ENCODE measurements at regions not wholly inside any gene's neighbourhood (a gene's known extent, or its start where the extent isn't known, plus 50 kb on each side); places are given as distances from the start of the nearest gene placed in this dataset.

DNA sequence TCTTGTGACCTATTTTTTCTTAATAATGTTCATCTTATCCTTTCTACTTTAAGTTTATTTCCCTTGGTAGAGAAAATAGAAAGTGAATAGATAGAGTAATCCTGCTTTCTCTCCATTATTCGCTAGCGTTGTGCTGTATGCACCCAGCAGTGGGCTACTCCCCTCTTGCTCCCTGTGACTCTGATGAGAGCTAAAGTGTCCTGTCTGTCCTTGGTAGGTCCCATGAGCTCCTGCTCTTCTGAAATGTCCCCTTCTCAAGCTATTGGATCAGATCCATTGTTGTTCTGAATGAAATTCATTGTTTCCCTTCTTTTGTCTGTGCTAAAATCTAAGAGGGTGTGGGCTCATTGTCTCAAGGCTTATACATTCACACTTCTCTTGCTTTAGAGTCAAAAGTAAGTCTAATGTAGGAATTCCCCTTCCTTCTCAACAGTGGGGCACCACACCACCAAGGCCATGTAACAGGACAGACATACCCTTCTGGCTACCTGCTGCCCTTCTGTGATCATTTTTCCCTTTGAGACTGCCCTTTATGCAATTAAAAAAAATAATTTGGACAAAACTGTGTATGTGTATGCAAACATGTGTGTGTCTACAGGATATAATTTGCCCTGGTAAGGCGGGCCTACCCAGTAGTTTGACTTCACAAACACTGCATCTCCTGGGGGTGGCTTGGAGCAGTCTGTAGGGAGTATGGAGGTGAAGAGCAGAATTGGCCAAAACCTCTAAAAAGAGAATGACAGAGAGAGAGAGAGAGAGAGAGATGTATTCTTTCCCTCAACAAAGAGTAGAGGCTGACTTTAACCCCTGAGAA is 167.0 kb upstream of the MYLIP start:
- Histone ChIP-seq H3K4me3 (ENCODE audit: low read length) (no peak overlapping the region), H3K9me3 (ENCODE audit: control insufficient read depth, insufficient read depth, low read length) (no peaks in the 10 kb centered on the region), H3K79me2 (ENCODE audit: control insufficient read depth, low read length) (no peaks in the 10 kb centered on the region), H3K4me1 (ENCODE audit: control insufficient read depth, low read length) (peaks cover 18% of the 10 kb centered on the region), H3F3A (ENCODE audit: control insufficient read depth, insufficient read depth) (no peaks in the 10 kb centered on the region), H3K27ac (ENCODE audit: low read depth, low read length) (no peak overlapping the region), H3K36me3 (ENCODE audit: control insufficient read depth, low read length) (no peaks in the 10 kb centered on the region), H4K20me1 (ENCODE audit: control insufficient read depth, insufficient read depth, low read depth, low read length) (no peaks in the 10 kb centered on the region), H3K9me2 (replicated peaks; ENCODE audit: control insufficient read depth, low read length) (no peaks in the 10 kb centered on the region), H3K27me3 (ENCODE audit: control insufficient read depth, low read length) (no peaks in the 10 kb centered on the region), H3K4me2 (ENCODE audit: low read length) (no peak overlapping the region)
- TF ChIP-seq, protein P1, sequence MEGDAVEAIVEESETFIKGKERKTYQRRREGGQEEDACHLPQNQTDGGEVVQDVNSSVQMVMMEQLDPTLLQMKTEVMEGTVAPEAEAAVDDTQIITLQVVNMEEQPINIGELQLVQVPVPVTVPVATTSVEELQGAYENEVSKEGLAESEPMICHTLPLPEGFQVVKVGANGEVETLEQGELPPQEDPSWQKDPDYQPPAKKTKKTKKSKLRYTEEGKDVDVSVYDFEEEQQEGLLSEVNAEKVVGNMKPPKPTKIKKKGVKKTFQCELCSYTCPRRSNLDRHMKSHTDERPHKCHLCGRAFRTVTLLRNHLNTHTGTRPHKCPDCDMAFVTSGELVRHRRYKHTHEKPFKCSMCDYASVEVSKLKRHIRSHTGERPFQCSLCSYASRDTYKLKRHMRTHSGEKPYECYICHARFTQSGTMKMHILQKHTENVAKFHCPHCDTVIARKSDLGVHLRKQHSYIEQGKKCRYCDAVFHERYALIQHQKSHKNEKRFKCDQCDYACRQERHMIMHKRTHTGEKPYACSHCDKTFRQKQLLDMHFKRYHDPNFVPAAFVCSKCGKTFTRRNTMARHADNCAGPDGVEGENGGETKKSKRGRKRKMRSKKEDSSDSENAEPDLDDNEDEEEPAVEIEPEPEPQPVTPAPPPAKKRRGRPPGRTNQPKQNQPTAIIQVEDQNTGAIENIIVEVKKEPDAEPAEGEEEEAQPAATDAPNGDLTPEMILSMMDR (IDR thresholded peaks at IDR 0.05; ENCODE audit: low read depth, low read length, poor library complexity, severe bottlenecking), result no peak
- TF ChIP-seq EZH2phosphoT487 (IDR thresholded peaks at IDR 0.05; ENCODE audit: borderline replicate concordance, low read length), result no peak

DNA sequence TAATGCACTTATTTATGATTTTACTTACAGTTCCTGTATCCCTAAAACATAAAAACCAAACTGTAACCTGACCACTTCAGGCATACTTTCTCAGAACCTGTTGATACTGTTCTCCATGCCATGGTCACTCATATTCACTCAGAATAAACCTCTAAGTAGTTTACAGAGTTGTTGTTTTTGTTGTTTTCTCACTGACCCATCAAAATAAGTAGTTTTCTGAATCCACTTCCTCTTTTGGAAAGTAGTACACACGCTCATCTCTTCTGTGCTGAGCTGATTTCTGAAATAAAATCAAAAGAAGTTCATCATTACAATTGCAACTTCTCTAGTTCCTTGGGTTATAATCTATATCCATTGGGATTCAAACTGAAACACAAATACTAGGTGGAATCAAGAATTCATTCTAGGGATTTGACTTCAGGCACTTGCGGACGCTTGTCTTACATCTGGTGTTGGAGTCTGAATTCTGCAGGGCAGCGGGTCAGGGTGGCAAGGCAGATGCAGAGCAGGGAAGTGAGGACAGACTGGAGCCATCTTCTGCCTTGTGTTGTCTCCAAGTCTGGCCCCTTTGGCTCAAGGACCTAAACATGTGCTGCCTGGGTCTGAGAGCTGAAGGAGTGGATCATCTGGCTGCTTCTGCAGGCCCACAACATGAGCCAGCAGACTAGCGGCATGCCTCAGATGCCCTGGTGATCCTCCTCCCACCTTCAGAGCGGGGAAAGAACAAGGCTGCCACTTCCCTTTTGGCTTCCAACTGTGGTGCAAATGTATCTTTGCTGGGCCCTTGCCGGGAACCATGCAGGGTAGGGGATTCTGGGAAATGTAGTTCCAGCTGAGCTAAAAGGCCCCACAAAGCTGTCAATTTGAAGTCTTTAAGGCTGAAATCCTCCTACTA is 167.9 kb upstream of the MYLIP start:
- Histone ChIP-seq H3K36me3 (ENCODE audit: control insufficient read depth, low read length) (no peaks in the 10 kb centered on the region), H3K4me3 (ENCODE audit: low read length) (no peak overlapping the region), H3K79me2 (ENCODE audit: control insufficient read depth, low read length) (no peaks in the 10 kb centered on the region), H3K4me1 (ENCODE audit: control insufficient read depth, low read length) (peaks cover 19% of the 10 kb centered on the region), H3K9me3 (ENCODE audit: control insufficient read depth, insufficient read depth, low read length) (no peaks in the 10 kb centered on the region), H3K27me3 (ENCODE audit: control insufficient read depth, low read length) (no peaks in the 10 kb centered on the region), H3K9me2 (replicated peaks; ENCODE audit: control insufficient read depth, low read length) (no peaks in the 10 kb centered on the region), H3K27ac (ENCODE audit: low read depth, low read length) (no peak overlapping the region), H4K20me1 (ENCODE audit: control insufficient read depth, insufficient read depth, low read depth, low read length) (no peaks in the 10 kb centered on the region), H3F3A (ENCODE audit: control insufficient read depth, insufficient read depth) (no peaks in the 10 kb centered on the region), H3K4me2 (ENCODE audit: low read length) (no peak overlapping the region)
- TF ChIP-seq, protein P1 (IDR thresholded peaks at IDR 0.05; ENCODE audit: low read depth, low read length, poor library complexity, severe bottlenecking), result no peak
- TF ChIP-seq EZH2phosphoT487 (IDR thresholded peaks at IDR 0.05; ENCODE audit: borderline replicate concordance, low read length), result no peak

DNA sequence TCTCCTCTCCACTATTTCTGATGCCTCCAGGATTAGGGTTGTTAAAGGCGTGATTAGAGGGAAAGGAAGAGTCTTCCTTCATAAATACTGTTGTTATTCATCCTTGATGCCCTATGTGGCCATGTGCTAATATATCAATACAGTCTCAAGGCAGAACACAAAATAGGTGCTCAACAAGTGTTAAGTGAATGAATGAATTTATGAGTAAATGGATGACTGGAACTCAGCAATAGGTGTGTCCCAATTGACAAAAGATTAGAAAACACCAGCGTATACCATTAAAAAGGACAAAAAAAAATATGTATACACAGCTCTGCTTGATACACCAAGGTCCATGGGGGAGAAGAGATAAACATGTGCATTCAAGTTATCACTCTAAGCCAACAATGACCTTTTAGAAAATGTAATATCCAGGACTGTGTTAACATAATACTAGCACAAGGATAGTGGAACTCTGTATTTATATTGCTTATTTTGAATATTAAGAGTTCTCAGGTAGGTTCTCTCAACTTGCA is 171.2 kb upstream of the MYLIP start:
- no peaks in the 10 kb centered on the region for H3K79me2 ChIP-seq (ENCODE audit: control insufficient read depth, low read length)
- no peaks in the 10 kb centered on the region for H3F3A ChIP-seq (ENCODE audit: control insufficient read depth, insufficient read depth)
- no peak overlapping the region for H3K4me2 ChIP-seq (ENCODE audit: low read length)
- no peaks in the 10 kb centered on the region for H3K36me3 ChIP-seq (ENCODE audit: control insufficient read depth, low read length)
- no peaks in the 10 kb centered on the region for H3K27me3 ChIP-seq (ENCODE audit: control insufficient read depth, low read length)
- TF ChIP-seq, protein P1 (IDR thresholded peaks at IDR 0.05; ENCODE audit: low read depth, low read length, poor library complexity, severe bottlenecking), result no peak
- TF ChIP-seq EZH2phosphoT487 (IDR thresholded peaks at IDR 0.05; ENCODE audit: borderline replicate concordance, low read length), result no peak
- no peak overlapping the region for H3K4me3 ChIP-seq (ENCODE audit: low read length)
- H3K9me3 ChIP-seq (ENCODE audit: control insufficient read depth, insufficient read depth, low read length), result no peaks in the 10 kb centered on the region
- peaks cover 43% of the 10 kb centered on the region for H3K4me1 ChIP-seq (ENCODE audit: control insufficient read depth, low read length)
- no peak overlapping the region for H3K27ac ChIP-seq (ENCODE audit: low read depth, low read length)
- H3K9me2 ChIP-seq (replicated peaks; ENCODE audit: control insufficient read depth, low read length), result no peaks in the 10 kb centered on the region
- no peaks in the 10 kb centered on the region for H4K20me1 ChIP-seq (ENCODE audit: control insufficient read depth, insufficient read depth, low read depth, low read length)

Data from DOHH2 (cell line).